H9 (cell line): ENCODE measurements at regions not wholly inside any gene's neighbourhood (a gene's known extent, or its start where the extent isn't known, plus 50 kb on each side); places are given as distances from the start of the nearest gene placed in this dataset.

Source experiments
- DNase-seq: peaks from one replicate; pipeline ENCODE4 v3.0.0-alpha.2; 2017
- H2AFZ ChIP-seq: one replicate; pipeline ENCODE4 v1.6.1; 2013; ENCODE audit warnings: mild to moderate bottlenecking, low read length, control low read depth, moderate library complexity
- H2AK5ac ChIP-seq: 2 replicates; pipeline ENCODE4 v1.6.1; 2013; ENCODE audit warnings: low read length, control low read depth, mixed read lengths; ENCODE audit not compliant: insufficient read length
- H2BK120ac ChIP-seq: one replicate; pipeline ENCODE4 v1.6.1; 2013; ENCODE audit warnings: low read depth, mild to moderate bottlenecking, low read length, control low read depth, inconsistent platforms; ENCODE audit not compliant: poor library complexity, severe bottlenecking
- H2BK12ac ChIP-seq: 2 replicates; pipeline ENCODE4 v1.6.1; 2013; ENCODE audit warnings: low read length, control low read depth, mixed read lengths, low read depth; ENCODE audit not compliant: insufficient read length
- H2BK15ac ChIP-seq: 2 replicates; pipeline ENCODE4 v1.6.1; 2013; ENCODE audit warnings: low read depth, low read length, control low read depth
- H2BK20ac ChIP-seq: one replicate; pipeline ENCODE4 v1.6.1; 2013; ENCODE audit warnings: low read depth, mild to moderate bottlenecking, low read length, control low read depth, inconsistent platforms; ENCODE audit not compliant: poor library complexity, severe bottlenecking
- H2BK5ac ChIP-seq: 2 replicates; pipeline ENCODE4 v1.6.1; 2013; ENCODE audit warnings: low read length, control low read depth, mixed read lengths; ENCODE audit not compliant: insufficient read length
- H3K14ac ChIP-seq: 2 replicates; pipeline ENCODE4 v1.6.1; 2013; ENCODE audit warnings: low read length, control low read depth; ENCODE audit not compliant: insufficient read depth
- H3K18ac ChIP-seq: 2 replicates; pipeline ENCODE4 v1.6.1; 2013; ENCODE audit warnings: low read depth, mild to moderate bottlenecking, mixed read lengths, low read length, control low read depth; ENCODE audit not compliant: insufficient read length
- H3K23ac ChIP-seq: 2 replicates; pipeline ENCODE4 v1.6.1; 2013; ENCODE audit warnings: low read length, control low read depth, mixed read lengths, low read depth; ENCODE audit not compliant: insufficient read length
- H3K23me2 ChIP-seq: 2 replicates; pipeline ENCODE4 v1.6.1; 2013; ENCODE audit warnings: low read depth, mild to moderate bottlenecking, mixed read lengths, low read length, control low read depth; ENCODE audit not compliant: insufficient read length, poor library complexity, severe bottlenecking
- H3K27ac ChIP-seq: 2 replicates; pipeline ENCODE4 v1.5.1; 2013; ENCODE audit warnings: low read length, control low read depth, mixed read lengths, low read depth; ENCODE audit not compliant: insufficient read length
- H3K27me3 ChIP-seq: 2 replicates; pipeline ENCODE4 v1.6.1; 2013; ENCODE audit warnings: low read length, control low read depth, inconsistent platforms; ENCODE audit not compliant: insufficient read depth
- H3K4ac ChIP-seq: 2 replicates; pipeline ENCODE4 v1.6.1; 2013; ENCODE audit warnings: low read depth, mild to moderate bottlenecking, control low read depth, inconsistent platforms, low read length, moderate library complexity
- H3K4me1 ChIP-seq: 2 replicates; pipeline ENCODE4 v1.6.1; 2013; ENCODE audit warnings: low read length, control low read depth, inconsistent platforms; ENCODE audit not compliant: insufficient read depth
- H3K4me2 ChIP-seq: 2 replicates; pipeline ENCODE4 v1.6.1; 2013; ENCODE audit warnings: low read length, control low read depth, mixed read lengths; ENCODE audit not compliant: insufficient read length, insufficient read depth
- H3K56ac ChIP-seq: 2 replicates; pipeline ENCODE4 v1.6.1; 2013; ENCODE audit warnings: low read depth, mild to moderate bottlenecking, mixed read lengths, low read length, control low read depth; ENCODE audit not compliant: insufficient read length
- H3K79me1 ChIP-seq: 2 replicates; pipeline ENCODE4 v1.6.1; 2013; ENCODE audit warnings: low read depth, mild to moderate bottlenecking, moderate library complexity, low read length, control low read depth, inconsistent platforms; ENCODE audit not compliant: insufficient read depth, poor library complexity, severe bottlenecking
- H3K79me2 ChIP-seq: 2 replicates; pipeline ENCODE4 v1.6.1; 2013; ENCODE audit warnings: low read length, control low read depth, inconsistent platforms; ENCODE audit not compliant: insufficient read depth
- H3K9ac ChIP-seq: 2 replicates; pipeline ENCODE4 v1.6.1; 2013; ENCODE audit warnings: low read length, control low read depth, mixed read lengths; ENCODE audit not compliant: insufficient read length; ENCODE audit errors: extremely low read depth
- H3K9me3 ChIP-seq: one replicate; pipeline ENCODE4 v1.6.1; 2013; ENCODE audit warnings: low read depth, low read length, inconsistent platforms; ENCODE audit not compliant: control insufficient read depth
- H3T11ph ChIP-seq: one replicate; pipeline ENCODE4 v1.6.1; 2013; ENCODE audit warnings: mild to moderate bottlenecking, low read length, control low read depth, inconsistent platforms
- H4K20me1 ChIP-seq: one replicate; pipeline ENCODE4 v1.6.1; 2013; ENCODE audit not compliant: control insufficient read depth, insufficient read length, insufficient read depth
- H4K5ac ChIP-seq: 2 replicates; pipeline ENCODE4 v1.6.1; 2013; ENCODE audit warnings: low read depth, mild to moderate bottlenecking, mixed read lengths, low read length, control low read depth; ENCODE audit not compliant: insufficient read length
- H4K8ac ChIP-seq: replicated peaks from 2 replicates; pipeline ENCODE4 v1.6.1; 2013; ENCODE audit warnings: low read length, control low read depth, mixed read lengths, low read depth; ENCODE audit not compliant: insufficient read length
- H4K91ac ChIP-seq: 2 replicates; pipeline ENCODE4 v1.6.1; 2013; ENCODE audit warnings: low read depth, mild to moderate bottlenecking, moderate library complexity, mixed read lengths, low read length, control low read depth; ENCODE audit not compliant: insufficient read length
- H3K27ac Mint-ChIP-seq, 3 experiments: 2 replicates in 2 of 3; 3 replicates in 1 of 3; pipeline ENCODE4 v1.8.0; 2020 to 2021; ENCODE audit warnings: mixed read lengths in 3 of 3, mild to moderate bottlenecking in 1 of 3, moderate library complexity in 1 of 3
- H3K27me3 Mint-ChIP-seq: 2 replicates; pipeline ENCODE4 v1.8.0; 2021; ENCODE audit warnings: low read depth, mild to moderate bottlenecking, moderate library complexity, mixed read lengths
- H3K36me3 Mint-ChIP-seq, 3 experiments: 2 replicates in 2 of 3; 3 replicates in 1 of 3; pipeline ENCODE4 v1.8.0; 2020 to 2021; ENCODE audit warnings: low read depth in 3 of 3, mixed read lengths in 3 of 3; ENCODE audit not compliant: insufficient read depth in 1 of 3
- H3K4me1 Mint-ChIP-seq, 2 experiments: 2 replicates each; pipeline ENCODE4 v1.8.0; 2020; ENCODE audit warnings: mixed read lengths in 2 of 2
- H3K4me3 Mint-ChIP-seq, 2 experiments: 2 replicates in 1 of 2; 3 replicates in 1 of 2; pipeline ENCODE4 v1.8.0; 2020 to 2021; ENCODE audit warnings: mild to moderate bottlenecking in 2 of 2, mixed read lengths in 2 of 2, moderate library complexity in 1 of 2
- H3K9me3 Mint-ChIP-seq, 2 experiments: 2 replicates in 1 of 2; 3 replicates in 1 of 2; pipeline ENCODE4 v1.8.0; 2020; ENCODE audit warnings: mild to moderate bottlenecking in 2 of 2, mixed read lengths in 2 of 2, moderate library complexity in 1 of 2
- WGBS: extraction: QIAGEN DNeasy Blood & Tissue Kit; methylation state at CpG from one replicate; pipeline ENCODE4 v1.1.7; 2013; ENCODE audit warnings: missing lambda C conversion rate, low lambda C conversion rate, mixed read lengths; ENCODE audit not compliant: insufficient read length; ENCODE audit errors: extremely low coverage; 5-methylcytosine and 5-hydroxymethylcytosine counted together
- TF ChIP-seq, protein P1 (sequence below): fragments of 200-600 bp; sonication (generic); conservative IDR thresholded peaks from 3 replicates; pipeline ENCODE4 v1.8.0; 2021; ENCODE audit warnings: antibody characterized with exemption, mild to moderate bottlenecking

DNA sequence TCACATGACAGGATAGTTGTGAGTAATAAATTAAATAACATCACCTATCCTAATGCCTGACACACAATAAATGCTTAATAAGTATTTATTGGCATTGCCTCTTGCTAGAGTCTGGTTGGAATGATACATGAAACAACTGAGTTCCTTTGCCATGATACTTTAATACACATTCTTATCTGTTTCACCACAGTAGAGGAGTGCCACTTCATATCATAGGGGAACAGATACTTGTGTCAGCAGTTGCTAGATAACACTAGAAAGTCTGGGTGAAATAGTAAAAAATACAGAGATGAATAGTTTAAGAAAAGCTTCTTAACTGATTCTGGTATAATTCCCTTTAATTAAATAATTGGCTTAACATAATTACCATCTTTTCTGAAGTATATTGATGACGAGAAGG lies 380.0 kb upstream of the GOLIM4 start:
- H3K27ac ChIP-seq, result no peak overlapping the region
- no peak overlapping the region for H2AK5ac ChIP-seq
- no peaks in the 10 kb centered on the region for H3K9me3 Mint-ChIP-seq
- no peak overlapping the region for H3K14ac ChIP-seq
- H4K91ac ChIP-seq, result no peak overlapping the region
- no peak overlapping the region for H3K9ac ChIP-seq
- no peak overlapping the region for H3K18ac ChIP-seq
- H2BK12ac ChIP-seq, result no peak overlapping the region
- no peak overlapping the region for H2BK15ac ChIP-seq
- DNase-seq, result no peak
- peaks cover 10% of the 10 kb centered on the region in 2 experiments for H3K4me1 Mint-ChIP-seq
- TF ChIP-seq, protein P1, sequence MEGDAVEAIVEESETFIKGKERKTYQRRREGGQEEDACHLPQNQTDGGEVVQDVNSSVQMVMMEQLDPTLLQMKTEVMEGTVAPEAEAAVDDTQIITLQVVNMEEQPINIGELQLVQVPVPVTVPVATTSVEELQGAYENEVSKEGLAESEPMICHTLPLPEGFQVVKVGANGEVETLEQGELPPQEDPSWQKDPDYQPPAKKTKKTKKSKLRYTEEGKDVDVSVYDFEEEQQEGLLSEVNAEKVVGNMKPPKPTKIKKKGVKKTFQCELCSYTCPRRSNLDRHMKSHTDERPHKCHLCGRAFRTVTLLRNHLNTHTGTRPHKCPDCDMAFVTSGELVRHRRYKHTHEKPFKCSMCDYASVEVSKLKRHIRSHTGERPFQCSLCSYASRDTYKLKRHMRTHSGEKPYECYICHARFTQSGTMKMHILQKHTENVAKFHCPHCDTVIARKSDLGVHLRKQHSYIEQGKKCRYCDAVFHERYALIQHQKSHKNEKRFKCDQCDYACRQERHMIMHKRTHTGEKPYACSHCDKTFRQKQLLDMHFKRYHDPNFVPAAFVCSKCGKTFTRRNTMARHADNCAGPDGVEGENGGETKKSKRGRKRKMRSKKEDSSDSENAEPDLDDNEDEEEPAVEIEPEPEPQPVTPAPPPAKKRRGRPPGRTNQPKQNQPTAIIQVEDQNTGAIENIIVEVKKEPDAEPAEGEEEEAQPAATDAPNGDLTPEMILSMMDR, result no peak
- no peaks in the 10 kb centered on the region for H3K79me2 ChIP-seq
- no peaks in the 10 kb centered on the region for H3K36me3 Mint-ChIP-seq
- no peaks in the 10 kb centered on the region for H3K27me3 Mint-ChIP-seq
- H3K23me2 ChIP-seq, result no peaks in the 10 kb centered on the region
- no peak overlapping the region for H2AFZ ChIP-seq
- no peak overlapping the region for H4K5ac ChIP-seq
- no peak overlapping the region for H2BK5ac ChIP-seq
- no peak overlapping the region for H3K27ac Mint-ChIP-seq
- no peaks in the 10 kb centered on the region for H3K79me1 ChIP-seq
- 0 out of 2 replicates have a peak, but pooled peaks cover 2% of the 10 kb centered on the region for H3K4me1 ChIP-seq
- H3K4me2 ChIP-seq, result no peak overlapping the region
- no peak overlapping the region for H3K4me3 Mint-ChIP-seq
- H3K27me3 ChIP-seq, result no peaks in the 10 kb centered on the region
- no peak overlapping the region for H3K56ac ChIP-seq
- no peak overlapping the region for H3K4ac ChIP-seq
- WGBS, result no CpG with 5 or more reads among the region's 1 CpG
- no peak overlapping the region for H3K23ac ChIP-seq
- H3K9me3 ChIP-seq, result no peaks in the 10 kb centered on the region
- H4K20me1 ChIP-seq, result no peaks in the 10 kb centered on the region
- H2BK120ac ChIP-seq, result no peak overlapping the region
- no peak overlapping the region for H2BK20ac ChIP-seq
- no peak overlapping the region for H3T11ph ChIP-seq
- H4K8ac ChIP-seq, result no peak overlapping the region
